Right forelimb (tissue), 1 donor: ENCODE measurements at regions not wholly inside any gene's neighbourhood (a gene's known extent, or its start where the extent isn't known, plus 50 kb on each side); places are given as distances from the start of the nearest gene placed in this dataset.

ENCODE experiments used
- DNase-seq: peaks from one replicate; pipeline ENCODE4 v3.0.0-alpha.2; 2018

DNA sequence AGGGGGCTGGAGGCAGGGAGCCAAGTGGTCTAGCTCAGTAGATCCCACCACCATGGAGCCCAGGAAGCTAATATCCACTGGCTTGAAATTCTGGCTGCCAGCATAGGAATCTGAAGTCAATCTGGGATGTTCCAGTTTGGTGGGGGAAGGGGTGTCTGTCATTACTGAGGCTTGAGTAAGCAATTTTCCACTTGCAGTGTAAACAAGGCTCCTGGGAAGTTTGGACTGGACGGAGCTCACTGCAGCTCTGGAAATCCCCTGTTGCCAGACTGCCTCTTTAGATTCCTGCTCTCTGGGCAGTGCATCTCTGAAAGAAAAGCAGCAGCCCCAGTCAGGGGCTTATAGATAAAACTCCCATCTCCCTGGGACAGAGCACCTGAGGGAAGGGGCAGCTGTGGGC is 349.2 kb upstream of the KLHL1 start:
- DNase-seq = no peak

DNA sequence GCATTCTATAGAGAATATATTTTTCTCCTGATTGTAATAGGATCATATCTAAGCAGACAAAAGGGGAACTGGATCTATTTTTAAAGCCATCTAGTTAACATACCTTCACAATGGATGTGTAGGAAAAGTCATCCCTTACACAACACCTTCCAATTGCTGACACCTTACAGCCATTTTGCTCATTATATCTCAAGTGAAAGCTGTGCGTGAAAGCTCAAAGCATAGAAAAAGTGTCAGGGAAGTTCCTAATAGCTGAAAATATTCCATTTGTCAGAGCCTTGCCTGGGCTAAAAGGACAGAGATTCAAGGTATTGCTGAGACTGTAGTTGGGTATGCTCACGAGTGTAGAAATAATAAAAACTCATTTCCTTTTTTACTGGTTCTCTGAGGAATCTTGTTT is 340.6 kb upstream of the KLHL1 start:
- DNase-seq = no peak

DNA sequence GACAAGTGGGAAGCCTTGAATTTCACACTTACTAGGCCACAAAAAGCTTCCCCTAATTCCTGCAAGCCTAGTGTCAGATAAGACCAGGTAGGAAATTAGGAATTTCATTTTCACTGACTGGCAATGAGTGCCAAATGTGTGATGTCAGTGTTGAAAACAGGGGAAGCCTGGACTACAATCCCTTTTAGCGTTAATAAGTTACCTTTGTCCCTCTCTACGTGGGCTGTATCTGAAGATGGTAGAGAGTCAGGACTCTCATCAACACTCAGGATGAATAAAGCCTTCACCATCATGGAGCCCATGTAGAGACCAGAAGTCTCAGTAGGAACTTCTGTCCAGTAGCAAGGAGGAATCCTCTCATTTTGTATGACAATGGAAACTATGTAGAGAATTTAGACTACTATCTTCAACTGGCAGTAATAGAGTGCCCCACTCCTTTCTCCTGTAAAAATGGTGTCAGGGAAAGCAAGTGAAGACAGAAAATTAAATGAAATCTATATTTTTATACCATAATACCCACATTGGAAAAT is 324.1 kb upstream of the KLHL1 start:
- DNase-seq = no peak

DNA sequence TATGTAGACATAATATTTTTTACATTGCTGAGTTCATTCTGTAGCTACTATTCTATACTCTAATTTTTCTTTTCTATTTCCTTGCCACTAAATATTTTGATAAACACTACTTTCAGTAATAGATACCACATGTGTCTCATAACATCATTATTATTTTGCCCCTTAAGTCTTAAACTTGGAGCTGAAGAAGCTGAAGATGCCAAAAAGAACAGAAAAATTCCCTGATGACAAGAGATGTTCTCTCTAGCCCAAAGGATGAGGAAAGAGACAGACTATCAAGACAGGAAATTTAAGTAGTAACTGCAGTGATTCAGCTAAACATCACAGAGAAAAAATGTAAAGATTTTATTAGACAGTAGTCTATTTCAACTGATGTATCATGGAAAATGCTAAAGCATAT is 322.0 kb upstream of the KLHL1 start:
- DNase-seq = no peak

DNA sequence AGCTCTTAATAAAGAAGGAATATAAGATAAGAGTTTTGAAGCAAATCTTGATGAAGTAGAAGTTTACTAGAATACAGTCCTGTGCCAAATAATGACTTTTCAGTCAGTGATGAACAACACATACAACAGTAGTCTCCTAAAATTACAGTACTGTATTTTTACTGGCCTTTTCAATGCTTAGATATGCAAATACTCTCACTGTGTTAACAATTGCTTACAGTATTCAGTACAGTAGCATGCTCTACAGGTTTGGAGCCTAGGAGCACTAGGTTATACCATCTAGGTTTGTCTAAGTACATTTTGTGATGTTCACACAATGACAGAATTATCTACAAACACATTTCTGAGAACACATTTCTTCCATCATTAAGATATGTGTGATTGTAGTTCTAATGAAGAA is 316.7 kb upstream of the KLHL1 start:
- no peak for DNase-seq

DNA sequence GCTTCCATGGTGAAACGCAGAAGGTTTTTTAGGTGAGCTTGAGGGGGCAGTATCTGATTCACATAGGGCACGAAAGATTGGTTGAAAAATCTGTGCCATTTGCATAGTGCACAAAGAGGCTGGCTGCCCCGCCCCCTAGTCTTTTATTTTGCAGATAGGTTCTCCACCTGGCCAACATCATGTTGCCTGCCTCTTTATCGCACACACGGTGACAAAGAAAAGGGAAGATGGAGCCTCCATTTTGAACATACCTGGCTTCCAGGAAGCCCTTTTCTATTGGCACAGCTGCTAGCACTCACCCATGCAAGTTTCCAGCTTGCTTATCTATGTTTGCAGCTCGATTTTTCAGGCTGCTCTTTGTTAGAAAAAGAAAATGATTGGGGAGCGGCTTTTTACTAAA is 316.2 kb upstream of the KLHL1 start:
- DNase-seq = no peak

DNA sequence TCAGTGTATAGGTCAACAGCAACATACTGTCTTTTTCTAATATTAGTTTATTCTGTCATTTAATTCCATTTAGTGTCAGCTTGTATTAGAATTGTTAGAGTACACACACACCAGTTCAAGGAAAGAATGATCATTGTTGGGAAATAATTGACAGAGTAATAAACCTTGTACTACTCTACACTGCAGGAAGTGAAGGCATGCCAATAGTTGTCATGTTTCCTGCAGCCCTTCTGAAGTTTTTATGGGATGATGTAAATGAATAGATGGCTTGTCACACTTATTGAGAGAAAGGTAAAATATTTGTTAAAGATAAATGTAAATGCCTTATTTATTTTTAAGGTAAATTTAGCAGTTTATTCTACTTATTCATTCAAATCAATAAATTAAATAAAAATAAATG is 306.9 kb upstream of the KLHL1 start:
- DNase-seq = no peak

DNA sequence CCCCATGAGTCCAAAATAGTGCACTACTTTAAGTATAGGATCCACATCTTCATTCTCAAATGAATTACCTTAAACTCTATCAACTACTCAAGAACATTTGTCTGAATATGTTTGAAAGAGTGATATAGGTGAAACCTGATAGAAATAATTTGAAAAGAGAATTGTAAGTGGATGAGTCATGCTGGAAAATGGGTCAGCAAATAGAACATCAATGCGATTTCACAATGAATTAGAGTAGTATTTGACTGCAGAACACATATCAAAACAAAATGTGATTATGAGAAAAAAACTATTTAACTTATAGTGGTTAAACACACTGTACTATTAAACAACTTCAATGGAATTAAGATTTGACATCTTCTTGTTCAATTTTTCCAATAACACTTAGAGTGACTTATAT is 300.6 kb upstream of the KLHL1 start:
- no peak for DNase-seq

DNA sequence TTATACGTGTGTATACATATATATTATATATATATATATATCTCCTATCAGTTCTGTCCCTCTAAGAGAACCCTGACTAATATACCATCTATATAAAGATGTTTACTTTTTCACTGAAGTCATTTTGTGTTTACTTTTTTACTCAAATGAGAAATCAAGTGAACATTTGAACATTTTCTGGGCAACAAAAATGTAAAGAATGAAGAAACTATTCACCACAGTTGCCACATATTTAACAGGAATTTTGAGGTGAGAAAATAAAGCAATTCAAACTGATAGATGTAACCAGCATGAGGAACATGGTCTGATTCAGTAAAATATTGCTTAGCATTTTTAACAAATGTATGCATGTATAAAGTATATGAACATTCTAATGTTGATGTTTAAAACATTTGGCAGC is 299.2 kb upstream of the KLHL1 start:
- no peak for DNase-seq

DNA sequence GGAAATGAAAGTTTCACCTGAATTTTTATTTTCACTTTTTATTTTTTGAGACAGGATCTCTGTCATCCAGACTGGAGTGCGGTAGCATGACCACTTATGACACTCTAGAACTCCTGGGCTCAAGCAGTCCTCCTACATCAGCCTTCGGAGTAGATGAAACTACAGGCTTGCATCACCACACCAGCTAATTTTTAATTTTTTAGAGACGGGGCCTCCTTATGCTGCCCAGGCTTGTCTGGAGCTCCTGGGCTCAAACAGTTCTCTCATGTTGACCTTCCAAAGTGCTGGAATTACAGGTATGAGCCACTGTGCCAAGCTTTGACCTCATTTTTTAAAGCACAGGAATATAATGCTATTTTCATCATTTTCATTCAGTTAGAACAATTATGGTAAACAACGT is 297.0 kb upstream of the KLHL1 start:
- DNase-seq = no peak

DNA sequence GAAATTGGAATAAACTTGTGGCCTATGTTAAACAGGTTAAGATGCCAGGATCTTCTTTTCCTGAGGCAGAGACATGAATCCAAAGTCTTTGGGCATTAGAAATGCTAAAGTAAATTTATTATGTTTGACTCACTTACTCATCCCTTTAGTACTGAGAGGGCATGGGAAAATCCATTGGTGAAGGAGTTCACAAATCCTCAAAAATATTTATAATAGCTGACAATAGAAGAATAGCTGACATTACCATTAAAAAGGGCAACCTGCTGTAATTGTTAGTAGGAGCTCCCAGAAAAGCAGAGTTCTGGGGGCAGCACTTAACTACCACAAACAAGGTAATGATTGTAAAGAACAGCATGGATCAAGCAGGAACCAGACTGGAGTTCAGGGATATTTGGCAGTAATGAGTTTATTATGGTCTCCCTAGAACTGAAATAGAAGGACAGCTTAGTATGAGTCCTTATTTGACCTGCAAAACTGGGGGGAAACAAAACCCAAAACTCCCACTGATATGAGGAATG is 285.8 kb upstream of the KLHL1 start:
- DNase-seq = no peak

DNA sequence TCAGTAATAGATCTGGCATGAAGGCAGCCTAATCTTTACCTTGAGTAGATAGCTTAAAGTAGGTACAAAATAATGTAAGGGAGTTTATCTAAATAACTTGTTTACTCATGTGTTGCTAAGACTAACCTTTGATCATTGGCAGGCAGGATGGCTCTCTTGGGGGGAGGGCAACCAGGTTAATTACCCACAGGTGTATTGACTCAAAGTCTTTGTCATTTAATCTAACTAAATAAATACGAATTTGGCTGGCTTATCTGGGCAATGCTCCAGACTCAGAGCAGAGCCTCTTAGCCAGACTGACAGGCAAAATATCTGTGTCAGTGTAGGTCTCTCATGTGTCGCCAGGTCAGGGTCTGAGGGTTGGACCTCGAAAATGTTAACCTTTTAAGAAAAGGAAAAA is 283.4 kb upstream of the KLHL1 start:
- no peak for DNase-seq

DNA sequence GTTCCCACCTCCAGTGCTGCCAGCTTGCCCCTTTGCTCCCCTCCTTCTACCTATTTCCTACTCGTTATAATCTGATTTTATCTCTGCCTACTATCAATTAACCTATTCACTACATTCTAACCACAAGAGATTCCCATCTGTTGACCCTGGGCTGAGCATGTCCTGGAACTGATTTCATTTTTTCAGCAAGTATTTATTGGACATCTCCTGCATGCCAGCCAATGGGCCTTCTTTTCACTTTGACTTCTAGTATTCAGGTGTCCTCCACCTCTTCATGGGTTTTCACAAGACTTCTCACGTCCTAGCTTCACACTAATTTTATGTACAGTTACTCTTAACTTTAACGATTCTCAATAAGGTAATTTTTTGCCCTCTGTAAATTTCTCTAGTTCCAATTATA is 282.7 kb upstream of the KLHL1 start:
- DNase-seq = no peak

DNA sequence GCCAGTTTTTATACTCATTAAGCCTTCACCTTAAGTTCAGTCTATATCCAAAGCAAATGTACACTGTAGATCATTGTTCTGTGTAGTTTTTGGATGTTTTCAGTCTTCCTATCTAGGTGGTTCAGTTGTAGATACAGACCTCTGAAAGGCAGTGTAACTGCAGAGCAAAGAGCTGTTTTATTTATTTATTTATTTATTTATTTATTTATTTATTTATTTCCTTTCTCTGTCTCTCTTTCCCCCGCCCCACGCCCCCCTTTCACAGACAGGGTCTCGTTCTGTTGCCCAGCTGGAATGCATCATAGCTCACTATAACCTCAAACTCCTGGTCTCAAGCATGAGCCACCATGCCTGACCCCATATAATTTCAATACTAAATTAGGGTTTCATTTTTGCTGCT is 281.8 kb upstream of the KLHL1 start:
- no peak for DNase-seq

DNA sequence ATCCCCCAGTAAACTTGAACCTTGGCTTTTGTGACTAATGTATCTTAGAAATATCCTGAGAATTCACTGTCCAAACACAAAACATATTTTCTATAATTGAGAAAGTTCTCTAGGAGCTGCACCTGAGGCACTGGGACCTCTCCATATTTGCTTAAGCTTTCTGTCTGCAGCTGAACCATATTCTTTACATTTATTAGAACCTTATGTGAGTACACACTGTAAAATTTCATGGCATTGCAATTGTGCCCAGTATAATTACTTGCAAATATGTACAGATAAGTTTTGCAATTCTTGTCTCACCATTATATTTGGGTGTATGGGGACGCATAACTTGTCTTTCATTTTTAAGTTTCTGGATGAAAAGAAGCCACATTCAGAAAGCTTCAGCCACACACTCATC is 280.7 kb upstream of the KLHL1 start:
- DNase-seq = no peak

DNA sequence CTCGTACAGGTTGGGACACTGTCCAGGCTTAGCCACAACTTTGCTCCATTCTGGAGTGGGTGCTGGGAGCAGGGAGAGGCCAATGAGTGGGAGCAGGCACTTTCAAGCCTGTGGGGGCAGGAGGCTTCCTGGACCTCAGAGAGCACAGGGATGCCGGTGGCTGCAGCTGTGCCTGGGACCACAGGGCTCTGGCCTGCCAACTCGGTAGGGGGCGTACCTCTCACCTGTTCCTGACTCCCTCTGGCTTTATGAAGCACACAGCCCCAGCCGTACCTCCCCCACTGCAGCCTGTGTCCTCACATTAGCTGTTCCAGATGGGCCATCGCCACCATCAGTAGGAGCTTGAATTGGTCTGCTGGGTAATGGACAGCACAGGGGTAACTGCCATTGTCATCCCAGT is 278.7 kb upstream of the KLHL1 start:
- DNase-seq = no peak

DNA sequence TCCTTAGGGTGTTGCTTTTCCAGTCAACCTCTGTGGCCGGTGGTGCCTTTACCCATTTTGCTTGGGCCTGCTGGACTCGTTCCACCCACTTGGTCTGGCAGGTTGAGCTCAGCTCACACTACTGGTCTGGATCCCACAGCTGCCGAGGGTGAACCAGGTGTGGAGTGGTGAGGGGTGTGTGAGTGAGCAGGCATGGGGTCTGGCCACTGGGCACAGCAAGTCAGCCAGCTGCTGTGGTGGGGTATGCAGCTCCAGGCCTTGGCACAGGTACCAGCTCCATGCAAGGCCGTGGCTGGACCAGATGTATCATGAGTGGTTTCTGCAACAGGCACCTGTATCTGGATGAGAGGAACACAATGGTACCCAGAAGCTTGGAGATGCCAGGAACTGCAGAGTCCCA is 277.6 kb upstream of the KLHL1 start:
- no peak for DNase-seq

DNA sequence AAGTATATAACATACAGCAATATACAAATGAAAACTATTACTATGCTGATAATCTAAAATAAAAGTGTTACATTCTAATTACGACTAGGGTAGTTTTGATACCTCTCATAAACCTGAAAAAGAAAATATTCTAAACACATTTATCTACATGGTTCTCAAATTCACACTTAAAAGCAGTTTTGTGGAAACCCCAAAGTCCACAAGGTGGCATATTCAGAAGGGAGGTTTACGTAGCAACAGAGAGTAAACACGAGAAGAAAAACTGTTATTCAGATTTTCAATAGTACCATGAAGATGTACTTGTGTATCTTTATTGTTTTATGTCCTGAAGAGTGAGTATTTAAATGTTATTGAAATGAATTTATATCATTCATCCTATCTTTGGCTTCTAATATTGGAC is 275.9 kb upstream of the KLHL1 start:
- DNase-seq = no peak

DNA sequence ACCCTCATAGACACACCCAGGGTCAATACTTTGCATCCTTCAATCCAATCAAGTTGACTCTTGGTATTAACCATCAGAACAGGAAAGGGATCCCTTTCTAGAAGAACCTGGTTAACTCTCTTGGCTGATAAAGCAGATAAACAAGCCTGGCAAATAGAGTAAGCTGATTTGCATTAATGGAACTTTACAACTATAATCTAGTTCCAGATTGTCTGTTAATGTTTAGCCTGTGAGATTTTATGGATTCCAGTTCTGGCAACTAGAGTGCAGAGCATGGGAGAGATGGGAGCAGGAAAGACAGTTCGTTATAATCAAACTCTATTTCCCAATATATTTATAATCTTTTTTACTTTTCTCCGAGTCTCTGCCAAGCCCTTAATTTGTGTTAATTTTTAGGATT is 272.6 kb upstream of the KLHL1 start:
- no peak for DNase-seq

DNA sequence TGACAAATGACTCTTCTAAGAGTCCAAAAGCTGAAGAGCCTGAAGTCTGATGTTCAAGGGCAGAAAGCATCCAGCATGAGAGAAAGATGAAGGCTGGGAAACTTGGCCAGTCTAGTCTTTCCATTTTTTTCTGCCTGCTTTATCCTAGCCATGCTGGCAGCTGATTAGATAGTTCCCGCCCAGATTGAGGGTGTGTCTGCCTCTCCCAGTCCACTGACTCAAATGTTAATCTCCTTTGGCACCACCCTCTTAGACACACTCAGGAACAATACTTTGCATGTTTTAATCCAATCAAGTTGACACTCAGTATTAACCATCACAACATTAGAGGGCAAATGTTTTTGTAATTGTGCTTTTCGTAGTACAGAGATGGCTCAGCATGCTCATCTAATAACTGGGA is 267.5 kb upstream of the KLHL1 start:
- no peak for DNase-seq

DNA sequence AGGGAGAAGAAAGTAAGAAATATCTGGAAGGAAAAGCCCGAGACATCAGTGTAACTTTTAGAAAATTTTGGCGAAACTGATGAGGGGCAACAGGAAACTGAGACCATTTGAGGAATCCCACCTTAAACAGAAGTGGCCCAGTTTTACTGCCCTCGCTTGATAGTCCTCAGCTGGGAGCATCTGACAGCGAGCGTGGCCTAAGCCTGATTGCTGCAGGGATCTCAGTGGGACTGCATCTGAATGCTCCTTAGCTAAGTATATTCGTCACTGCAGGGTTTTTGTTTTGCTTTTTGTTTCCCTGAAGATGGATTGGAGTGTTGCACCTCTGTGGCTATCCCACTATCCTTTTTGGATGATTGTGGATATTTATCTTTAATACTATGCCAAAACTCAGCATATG is 262.7 kb upstream of the KLHL1 start:
- no peak for DNase-seq

DNA sequence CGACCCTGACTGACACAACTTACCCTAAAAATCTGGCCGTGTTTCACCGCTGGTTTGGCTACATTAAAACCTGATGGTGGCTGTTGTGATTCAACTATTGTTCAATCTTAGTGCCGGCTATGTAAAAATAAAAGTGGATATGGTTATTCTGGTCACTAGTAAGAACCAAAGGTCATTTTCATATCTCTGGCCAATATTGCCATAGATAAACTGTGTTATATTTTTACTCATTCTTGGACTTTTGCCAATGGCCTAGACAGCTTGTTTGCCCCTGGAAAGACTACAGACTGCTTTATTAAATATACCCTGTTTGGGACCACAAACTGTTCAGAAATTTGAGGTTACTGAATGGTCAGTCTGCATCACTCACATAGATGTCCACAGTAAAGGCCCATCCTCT is 258.5 kb upstream of the KLHL1 start:
- no peak for DNase-seq

DNA sequence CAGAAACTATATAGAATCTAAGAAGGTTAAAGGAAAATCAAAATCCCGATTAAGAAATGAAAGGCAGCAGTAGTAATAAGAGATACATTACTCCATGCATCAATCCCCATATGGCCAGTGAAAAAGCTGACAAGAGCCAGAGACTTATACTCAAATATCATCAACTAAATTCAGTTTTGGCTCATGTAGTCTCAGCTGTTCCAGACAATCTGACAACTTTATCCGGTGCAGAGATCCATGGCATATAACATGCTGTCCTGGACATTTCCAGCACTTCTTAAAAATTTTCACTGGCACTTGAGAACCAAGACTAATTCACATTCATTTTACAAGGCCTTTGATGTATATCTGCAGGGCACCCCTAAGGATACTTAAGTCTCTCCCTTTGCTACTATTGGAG is 255.7 kb upstream of the KLHL1 start:
- no peak for DNase-seq

DNA sequence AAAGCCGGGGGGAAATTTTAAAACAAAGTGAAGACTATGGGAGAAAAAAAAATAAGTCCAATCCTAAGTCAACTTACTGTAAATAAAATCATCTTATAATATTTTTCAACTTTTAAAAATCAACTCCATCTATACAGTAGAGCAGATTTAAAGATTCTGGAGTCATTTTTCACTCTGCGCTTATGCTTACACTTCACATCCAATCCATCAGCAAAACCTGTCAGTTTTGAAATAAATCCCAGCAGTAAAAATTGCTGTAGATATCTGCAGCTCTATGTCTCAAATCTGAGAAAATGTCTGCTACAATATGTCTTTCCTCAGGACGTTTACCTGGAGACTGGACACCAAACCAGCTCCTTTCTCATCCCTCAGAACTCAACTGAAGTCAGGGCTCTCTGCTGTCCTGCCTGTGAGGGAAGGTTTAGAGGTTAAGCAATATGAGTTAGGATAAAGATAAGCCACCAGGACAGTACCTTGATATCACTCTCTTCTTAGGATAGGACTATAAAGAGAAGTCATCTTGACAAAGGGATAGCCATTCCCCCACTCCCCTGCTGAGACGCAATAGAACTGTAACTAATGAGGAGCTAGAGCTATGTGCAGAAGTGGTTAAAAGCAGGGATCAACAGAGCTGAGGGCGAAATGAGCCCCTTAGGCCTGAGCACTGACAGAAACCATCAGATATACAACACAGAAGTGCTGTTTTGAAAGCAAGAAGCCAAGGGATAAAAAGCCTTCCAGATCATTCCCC is 254.7 kb upstream of the KLHL1 start:
- no peak for DNase-seq

DNA sequence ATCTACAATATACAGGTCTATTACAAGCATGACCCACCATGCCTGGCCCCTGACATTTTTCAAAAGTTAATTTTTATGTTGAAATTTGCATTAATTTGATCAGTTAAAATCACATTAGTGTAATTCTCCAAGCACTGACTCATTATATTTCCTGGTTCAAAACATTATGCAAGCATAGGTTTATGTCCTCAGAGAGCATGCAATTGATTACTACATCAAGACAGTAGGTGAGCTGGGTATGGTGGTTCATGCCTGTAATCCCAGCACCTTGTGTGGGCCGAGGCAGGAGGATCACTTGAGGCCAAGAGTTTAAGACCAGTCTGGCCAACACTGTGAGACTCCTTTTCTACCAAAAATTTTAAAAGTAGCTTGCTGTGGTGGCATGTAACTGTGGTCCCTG is 248.8 kb upstream of the KLHL1 start:
- no peak for DNase-seq
